GM12878 (cell line): ENCODE measurements at regions not wholly inside any gene's neighbourhood (a gene's known extent, or its start where the extent isn't known, plus 50 kb on each side); places are given as distances from the start of the nearest gene placed in this dataset.

Experiments
- ATAC-seq: fragments of 200-7000 bp; cut with Tn5 transposase; 3 replicates; pipeline ENCODE4 v1.9.1; 2020; ENCODE audit warnings: mild to moderate bottlenecking, moderate library complexity
- BruUV-seq: library from RNA; stranded (reverse); fragments of 400-500 nt; replicated peaks from 2 replicates; lab custom pipeline; 2021; lab: Mats Ljungman, UMichigan
- CTCF ChIA-PET: fragments of 300-600 bp; sonication (Branson Sonifier 250); formaldehyde crosslinking; extraction: SDS; loops from one replicate; lab custom pipeline; 2021; ENCODE audit warnings: inconsistent platforms; lab: Yijun Ruan, JAX
- POLR2A ChIA-PET: fragments of 350-600 bp; formaldehyde crosslinking; extraction: SDS; loops from one replicate; lab custom pipeline; 2021; ENCODE audit warnings: inconsistent platforms; lab: Charles Lee
- RAD21 ChIA-PET: fragments of 300-600 bp; sonication (Branson Sonifier 250); formaldehyde crosslinking; loops from one replicate; lab custom pipeline; 2023; ENCODE audit warnings: antibody characterized with exemption; ENCODE audit not compliant: unreplicated experiment; lab: Charles Lee
- SMC1A ChIA-PET: fragments of 300-600 bp; sonication (Branson Sonifier 250); formaldehyde crosslinking; loops from one replicate; lab custom pipeline; 2023; ENCODE audit not compliant: unreplicated experiment, uncharacterized antibody; lab: Charles Lee
- DNase-seq: peaks from one replicate; pipeline ENCODE4 v3.0.0-alpha.2; 2011; ENCODE audit warnings: low read depth, low spot score
- FAIRE-seq: peaks from 3 replicates; lab custom pipeline; 2011; peaks lifted over from hg19 to GRCh38; lab: Jason Lieb, UNC
- H2AFZ ChIP-seq: 2 replicates; pipeline ENCODE4 v1.6.0; 2011; ENCODE audit warnings: low read depth, low read length, control low read depth; ENCODE audit not compliant: control insufficient read depth
- H3K27ac ChIP-seq: 2 replicates; pipeline ENCODE4 v1.5.1; 2011; ENCODE audit warnings: control low read depth; ENCODE audit not compliant: control insufficient read depth, insufficient read depth
- H3K27me3 ChIP-seq, 2 experiments: replicated peaks in 1 of 2; 2 replicates each; pipeline versions ENCODE4 v1.6.0 to v1.6.1; 2011; ENCODE audit warnings: low read length in 1 of 2; ENCODE audit not compliant: control insufficient read depth in 2 of 2, insufficient read depth in 2 of 2
- H3K36me3 ChIP-seq, 2 experiments: 2 replicates each; pipeline ENCODE4 v1.5.1; 2011; ENCODE audit warnings: low read length in 1 of 2; ENCODE audit not compliant: control insufficient read depth in 2 of 2, insufficient read depth in 2 of 2
- H3K4me1 ChIP-seq: 2 replicates; pipeline ENCODE4 v1.6.1; 2011; ENCODE audit warnings: mild to moderate bottlenecking, low read length, moderate library complexity, mixed read lengths; ENCODE audit not compliant: control insufficient read depth, insufficient read depth
- H3K4me2 ChIP-seq: 2 replicates; pipeline ENCODE4 v1.6.0; 2011; ENCODE audit warnings: control low read depth; ENCODE audit not compliant: control insufficient read depth, insufficient read depth
- H3K4me3 ChIP-seq: fragments of 200-600 bp; sonication (generic); 2 replicates; pipeline ENCODE4 v1.5.1; 2016
- H3K79me2 ChIP-seq: 2 replicates; pipeline ENCODE4 v1.6.0; 2011; ENCODE audit warnings: low read length; ENCODE audit not compliant: control insufficient read depth, insufficient read depth
- H3K9ac ChIP-seq: 2 replicates; pipeline ENCODE4 v1.8.0; 2011; ENCODE audit warnings: low read length, control low read depth, mixed read lengths; ENCODE audit not compliant: control insufficient read depth, insufficient read depth
- H3K9me3 ChIP-seq: replicated peaks from 3 replicates; pipeline ENCODE4 v1.5.1; 2011; ENCODE audit warnings: mild to moderate bottlenecking, low read length; ENCODE audit not compliant: control insufficient read depth, insufficient read depth
- H4K20me1 ChIP-seq: 2 replicates; pipeline ENCODE4 v1.6.0; 2011; ENCODE audit not compliant: control insufficient read depth, insufficient read depth
- BCL11A ChIP-seq: IDR thresholded peaks from 2 replicates; pipeline ENCODE4 v1.6.1; 2011; ENCODE audit warnings: low read depth, low read length
- GABPA ChIP-seq: IDR thresholded peaks from 2 replicates; pipeline ENCODE4 v1.6.1; 2014; ENCODE audit warnings: antibody characterized with exemption, low read depth, mild to moderate bottlenecking, inconsistent platforms
- HDAC6 ChIP-seq: fragments of 200-600 bp; sonication (generic); IDR thresholded peaks from one replicate; pipeline ENCODE4 v1.8.0; 2017; ENCODE audit warnings: antibody characterized with exemption; ENCODE audit not compliant: unreplicated experiment
- MEF2A ChIP-seq: IDR thresholded peaks from 2 replicates; pipeline ENCODE4 v1.6.1; 2011; ENCODE audit warnings: low read depth, mild to moderate bottlenecking, low read length, moderate library complexity; ENCODE audit not compliant: insufficient read depth
- NFIC ChIP-seq: IDR thresholded peaks from 2 replicates; pipeline ENCODE4 v1.6.1; 2012; ENCODE audit warnings: low read depth, mild to moderate bottlenecking, inconsistent platforms, low read length, moderate library complexity
- NFYB ChIP-seq: IDR thresholded peaks from 2 replicates; pipeline ENCODE4 v1.6.1; 2011; ENCODE audit warnings: low read depth, mild to moderate bottlenecking, low read length, improper control_type of control experiment, moderate library complexity; ENCODE audit not compliant: insufficient read depth
- NR2F1 ChIP-seq: fragments of 450-650 bp; conservative IDR thresholded peaks from 2 replicates; pipeline ENCODE4 v1.6.1; 2017; ENCODE audit warnings: mild to moderate bottlenecking
- POLR2A ChIP-seq: IDR thresholded peaks from 2 replicates; pipeline ENCODE4 v1.6.1; 2011; ENCODE audit warnings: low read depth, mild to moderate bottlenecking, low read length
- RAD21 ChIP-seq: IDR thresholded peaks from 2 replicates; pipeline ENCODE4 v1.6.1; 2011; ENCODE audit warnings: mild to moderate bottlenecking, low read depth, low read length, moderate library complexity; ENCODE audit not compliant: insufficient read depth
- RAD51 ChIP-seq: fragments of 450-650 bp; IDR thresholded peaks from 2 replicates; pipeline ENCODE4 v1.6.1; 2016; ENCODE audit warnings: moderate library complexity, mild to moderate bottlenecking, inconsistent platforms
- SIN3A ChIP-seq: IDR thresholded peaks from 2 replicates; pipeline ENCODE4 v1.6.1; 2012; ENCODE audit warnings: low read depth, low read length, improper control_type of control experiment
- SMARCA5 ChIP-seq: fragments of 450-650 bp; IDR thresholded peaks from 2 replicates; pipeline ENCODE4 v1.6.1; 2017; ENCODE audit warnings: mild to moderate bottlenecking
- SMC3 ChIP-seq: IDR thresholded peaks from 2 replicates; pipeline ENCODE4 v1.6.1; 2011; ENCODE audit warnings: low read length, improper control_type of control experiment, borderline replicate concordance
- SP1 ChIP-seq: IDR thresholded peaks from one replicate; pipeline ENCODE4 v1.6.1; 2011; ENCODE audit warnings: low read depth, low read length
- ZNF217 ChIP-seq: fragments of 450-650 bp; IDR thresholded peaks from 2 replicates; pipeline ENCODE4 v1.6.1; 2017; ENCODE audit warnings: antibody characterized with exemption, mild to moderate bottlenecking
- WGBS: methylation state at CpG from one replicate; pipeline ENCODE4 v1.1.6; 2016; ENCODE audit warnings: low lambda C conversion rate; ENCODE audit not compliant: insufficient replicate concordance, insufficient coverage; ENCODE audit errors: missing lambda C conversion rate; 5-methylcytosine and 5-hydroxymethylcytosine counted together
- in situ Hi-C: fragments of 300-500 bp; cut with MboI; formaldehyde crosslinking; loops from 9 replicates; pipeline ENCODE4 v1.14.3; 2018; ENCODE audit warnings: mixed read lengths
- intact Hi-C: fragments of 100-400 bp; cut with micrococcal nuclease; formaldehyde crosslinking; loops from one replicate; pipeline ENCODE4 v1.14.2; 2022; ENCODE audit not compliant: unreplicated experiment
- TF ChIP-seq, protein P1 (sequence below): IDR thresholded peaks from 2 replicates; pipeline ENCODE4 v1.6.1; 2012; ENCODE audit warnings: low read depth, low read length, improper control_type of control experiment
- TF ChIP-seq, protein P2 (sequence below): IDR thresholded peaks from 2 replicates; pipeline ENCODE4 v1.6.1; 2011; ENCODE audit warnings: low read depth, mild to moderate bottlenecking, low read length, moderate library complexity, borderline replicate concordance; ENCODE audit errors: extremely low read depth
- TF ChIP-seq, protein P3 (sequence below): IDR thresholded peaks from 2 replicates; pipeline ENCODE4 v1.6.1; 2011; ENCODE audit warnings: borderline replicate concordance, low read depth, mild to moderate bottlenecking, moderate library complexity, low read length; ENCODE audit not compliant: insufficient read depth, poor library complexity, severe bottlenecking
- TF ChIP-seq, protein P4 (sequence below): fragments of 450-650 bp; IDR thresholded peaks from 2 replicates; pipeline ENCODE4 v1.6.1; 2017; ENCODE audit warnings: mild to moderate bottlenecking

DNA sequence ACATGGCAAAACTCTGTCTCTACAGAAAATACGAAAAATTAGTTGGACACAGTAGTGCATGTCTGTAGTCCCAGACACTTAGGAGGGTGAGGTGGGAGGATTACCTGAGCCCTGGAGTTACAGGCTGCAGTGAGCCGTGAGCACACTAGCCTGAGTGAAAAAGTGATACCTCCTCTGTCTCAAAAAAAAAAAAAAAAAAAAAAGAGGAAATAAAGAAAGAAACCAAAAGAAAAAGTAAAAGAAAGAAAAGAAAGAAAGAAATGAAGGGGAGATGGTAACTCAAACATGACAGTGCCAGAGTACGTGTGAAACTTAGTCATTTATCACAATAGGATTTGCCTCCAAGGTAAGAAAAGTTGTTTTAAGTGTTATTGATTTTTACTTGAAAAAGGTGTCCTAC, 407.0 kb upstream of the MGAT4C start:
- POLR2A ChIA-PET, result no interaction called here
- no peak overlapping the region for H3K27ac ChIP-seq
- TF ChIP-seq, protein P1, sequence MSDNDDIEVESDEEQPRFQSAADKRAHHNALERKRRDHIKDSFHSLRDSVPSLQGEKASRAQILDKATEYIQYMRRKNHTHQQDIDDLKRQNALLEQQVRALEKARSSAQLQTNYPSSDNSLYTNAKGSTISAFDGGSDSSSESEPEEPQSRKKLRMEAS, result no peak
- TF ChIP-seq POLR2A (no peak), NFYB (no peak), MEF2A (no peak), SIN3A (no peak), NR2F1 (no peak), SMC3 (no peak), HDAC6 (no peak), ZNF217 (no peak), GABPA (no peak), RAD21 (no peak), RAD51 (no peak), SP1 (no peak), SMARCA5 (no peak), BCL11A (no peak), NFIC (no peak)
- TF ChIP-seq, protein P2, sequence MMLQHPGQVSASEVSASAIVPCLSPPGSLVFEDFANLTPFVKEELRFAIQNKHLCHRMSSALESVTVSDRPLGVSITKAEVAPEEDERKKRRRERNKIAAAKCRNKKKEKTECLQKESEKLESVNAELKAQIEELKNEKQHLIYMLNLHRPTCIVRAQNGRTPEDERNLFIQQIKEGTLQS, result no peak
- TF ChIP-seq, protein P3, sequence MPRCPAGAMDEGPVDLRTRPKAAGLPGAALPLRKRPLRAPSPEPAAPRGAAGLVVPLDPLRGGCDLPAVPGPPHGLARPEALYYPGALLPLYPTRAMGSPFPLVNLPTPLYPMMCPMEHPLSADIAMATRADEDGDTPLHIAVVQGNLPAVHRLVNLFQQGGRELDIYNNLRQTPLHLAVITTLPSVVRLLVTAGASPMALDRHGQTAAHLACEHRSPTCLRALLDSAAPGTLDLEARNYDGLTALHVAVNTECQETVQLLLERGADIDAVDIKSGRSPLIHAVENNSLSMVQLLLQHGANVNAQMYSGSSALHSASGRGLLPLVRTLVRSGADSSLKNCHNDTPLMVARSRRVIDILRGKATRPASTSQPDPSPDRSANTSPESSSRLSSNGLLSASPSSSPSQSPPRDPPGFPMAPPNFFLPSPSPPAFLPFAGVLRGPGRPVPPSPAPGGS, result no peak
- TF ChIP-seq, protein P4, sequence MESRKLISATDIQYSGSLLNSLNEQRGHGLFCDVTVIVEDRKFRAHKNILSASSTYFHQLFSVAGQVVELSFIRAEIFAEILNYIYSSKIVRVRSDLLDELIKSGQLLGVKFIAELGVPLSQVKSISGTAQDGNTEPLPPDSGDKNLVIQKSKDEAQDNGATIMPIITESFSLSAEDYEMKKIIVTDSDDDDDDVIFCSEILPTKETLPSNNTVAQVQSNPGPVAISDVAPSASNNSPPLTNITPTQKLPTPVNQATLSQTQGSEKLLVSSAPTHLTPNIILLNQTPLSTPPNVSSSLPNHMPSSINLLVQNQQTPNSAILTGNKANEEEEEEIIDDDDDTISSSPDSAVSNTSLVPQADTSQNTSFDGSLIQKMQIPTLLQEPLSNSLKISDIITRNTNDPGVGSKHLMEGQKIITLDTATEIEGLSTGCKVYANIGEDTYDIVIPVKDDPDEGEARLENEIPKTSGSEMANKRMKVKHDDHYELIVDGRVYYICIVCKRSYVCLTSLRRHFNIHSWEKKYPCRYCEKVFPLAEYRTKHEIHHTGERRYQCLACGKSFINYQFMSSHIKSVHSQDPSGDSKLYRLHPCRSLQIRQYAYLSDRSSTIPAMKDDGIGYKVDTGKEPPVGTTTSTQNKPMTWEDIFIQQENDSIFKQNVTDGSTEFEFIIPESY, result no peak
- TF ChIP-seq, all 136 proteins: peak for 0
- no peaks in the 10 kb centered on the region for H3K9me3 ChIP-seq
- ChIA-PET SMC1A (no interaction called here), CTCF (no interaction called here), RAD21 (no interaction called here)
- no peaks in the 10 kb centered on the region for H3K27me3 ChIP-seq
- FAIRE-seq (no peak), ATAC-seq (peak; percentile 64), DNase-seq (no peak)
- intact Hi-C loops (no loop called here), in situ Hi-C loops (no loop called here)
- no peak overlapping the region for H3K4me2 ChIP-seq
- H3K4me1 ChIP-seq, result no peaks in the 10 kb centered on the region
- no peaks in the 10 kb centered on the region for H3K79me2 ChIP-seq
- peak overlapping the region; percentile 38 for H2AFZ ChIP-seq
- no peaks in the 10 kb centered on the region for H4K20me1 ChIP-seq
- no TSS peak for BruUV-seq
- no peak overlapping the region for H3K4me3 ChIP-seq
- H3K9ac ChIP-seq, result no peak overlapping the region
- H3K36me3 ChIP-seq, result no peaks in the 10 kb centered on the region
- WGBS, result 21% methylated on average over 3 of the region's 3 CpGs
